ENCODE measurements at regions not wholly inside any gene's neighbourhood (a gene's known extent, or its start where the extent isn't known, plus 50 kb on each side); places are given as distances from the start of the nearest gene placed in this dataset.

DNA sequence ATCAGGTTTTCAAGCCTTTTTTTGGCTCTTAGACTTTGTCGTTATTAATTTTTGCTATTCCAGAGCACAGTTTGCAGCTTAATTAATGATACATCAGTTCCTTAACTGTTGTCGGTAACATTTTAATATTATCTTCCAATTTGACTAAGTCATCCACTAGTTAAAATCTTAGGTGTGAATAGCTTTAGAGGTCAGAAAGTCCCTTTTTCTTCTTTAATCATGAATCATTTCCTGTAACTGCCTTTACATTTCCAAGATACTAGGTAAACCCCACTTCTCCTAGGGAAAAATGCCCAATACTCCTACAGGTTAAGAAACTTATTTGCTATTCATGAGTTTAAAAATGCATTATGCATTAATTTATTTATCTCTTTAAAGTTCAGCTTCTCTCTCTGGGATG lies 260.9 kb upstream of the CFAP20DC start:
- WGBS, result 95% methylated on average over 1 of the region's 2 CpGs
- no peak overlapping the region for H3K27ac ChIP-seq (ENCODE audit: low read depth, low read length)

DNA sequence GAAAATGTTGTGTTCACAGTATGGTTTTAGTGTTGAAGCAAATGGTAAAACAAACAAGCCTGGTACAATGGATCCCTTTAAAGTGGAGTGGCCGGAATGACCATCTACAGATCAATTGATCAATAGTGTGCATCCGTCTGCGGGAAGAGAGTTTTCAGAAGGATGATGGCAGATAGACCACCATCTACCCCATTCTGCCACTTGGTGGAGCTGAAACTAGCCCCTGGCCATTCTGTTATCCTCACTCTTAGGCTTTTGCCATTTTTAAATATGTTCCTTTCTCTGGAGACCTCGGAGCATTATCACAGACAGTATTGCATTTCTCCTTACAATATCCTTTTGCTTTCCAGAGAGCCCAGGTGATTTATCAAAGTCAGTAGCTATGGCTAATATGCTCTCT lies 258.9 kb upstream of the CFAP20DC start:
- H3K9ac ChIP-seq (ENCODE audit: low read depth, low read length), result no peak overlapping the region
- no peak overlapping the region for H3K27ac ChIP-seq (ENCODE audit: low read depth, low read length)
- no peaks in the 10 kb centered on the region for H3K27me3 ChIP-seq (ENCODE audit: insufficient read depth, low read length)
- H3K4me3 ChIP-seq (ENCODE audit: low read length), result no peak overlapping the region
- WGBS, result 82% methylated on average over 4 of the region's 4 CpGs
- no peaks in the 10 kb centered on the region for H3K9me3 ChIP-seq (ENCODE audit: insufficient read depth, low read depth, low read length)
- H3K36me3 ChIP-seq (ENCODE audit: insufficient read depth, low read length), result no peaks in the 10 kb centered on the region
- no peaks in the 10 kb centered on the region for H3K4me1 ChIP-seq (ENCODE audit: insufficient read depth, low read length)

More for the DNA sequence above, 260.9 kb upstream of the CFAP20DC start:
- Histone ChIP-seq H3K9me3 (ENCODE audit: insufficient read depth, low read depth, low read length) (no peaks in the 10 kb centered on the region), H3K27me3 (ENCODE audit: insufficient read depth, low read length) (no peaks in the 10 kb centered on the region), H3K4me1 (ENCODE audit: insufficient read depth, low read length) (no peaks in the 10 kb centered on the region), H3K9ac (ENCODE audit: low read depth, low read length) (no peak overlapping the region), H3K4me3 (ENCODE audit: low read length) (no peak overlapping the region), H3K36me3 (ENCODE audit: insufficient read depth, low read length) (no peaks in the 10 kb centered on the region)

DNA sequence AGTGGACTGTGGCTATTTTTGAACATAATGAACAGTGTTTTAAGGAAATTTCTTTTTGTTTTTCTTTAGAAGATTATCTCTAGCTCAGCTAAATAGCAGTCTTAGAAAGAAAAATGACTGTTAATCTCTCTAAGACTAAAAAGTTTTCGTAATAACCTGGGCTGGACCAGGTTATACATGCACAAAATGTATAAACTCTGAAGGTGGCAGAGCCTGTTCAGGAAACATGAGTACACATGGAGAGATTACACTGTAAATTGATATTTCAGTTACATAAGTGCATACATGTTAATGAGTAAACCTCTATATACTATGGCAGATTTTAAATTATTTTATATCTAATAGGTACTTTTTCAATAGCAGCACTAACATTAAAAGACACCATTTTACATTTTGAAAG lies 258.2 kb upstream of the CFAP20DC start:
- H3K9ac ChIP-seq (ENCODE audit: low read depth, low read length), result no peak overlapping the region
- no peaks in the 10 kb centered on the region for H3K27me3 ChIP-seq (ENCODE audit: insufficient read depth, low read length)
- no peaks in the 10 kb centered on the region for H3K4me1 ChIP-seq (ENCODE audit: insufficient read depth, low read length)
- H3K36me3 ChIP-seq (ENCODE audit: insufficient read depth, low read length), result no peaks in the 10 kb centered on the region
- H3K9me3 ChIP-seq (ENCODE audit: insufficient read depth, low read depth, low read length), result no peaks in the 10 kb centered on the region
- no peak overlapping the region for H3K27ac ChIP-seq (ENCODE audit: low read depth, low read length)
- whole genome bisulfite sequencing, result 100% methylated on average over 1 of the region's 1 CpG
- no peak overlapping the region for H3K4me3 ChIP-seq (ENCODE audit: low read length)

DNA sequence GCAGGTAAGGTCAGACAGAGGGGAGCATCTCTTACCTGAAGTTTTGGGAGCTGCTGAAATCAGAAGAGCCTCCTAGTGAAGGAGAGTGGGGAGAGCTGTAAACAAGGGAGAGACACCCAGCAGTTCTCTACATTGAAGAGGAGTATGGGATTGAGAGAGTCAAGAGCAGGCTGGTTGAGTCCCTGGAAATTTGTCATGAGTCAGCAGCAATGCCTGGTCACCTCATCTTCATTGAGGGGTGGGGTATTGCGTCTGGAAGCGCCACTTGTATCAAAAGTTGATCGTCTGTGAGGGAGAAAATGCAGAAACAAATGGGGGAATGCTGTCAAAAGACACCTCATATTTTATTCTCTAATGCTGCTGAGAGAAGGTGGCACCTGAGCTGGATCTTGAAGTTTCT lies 256.6 kb upstream of the CFAP20DC start:
- Histone ChIP-seq H3K9me3 (ENCODE audit: insufficient read depth, low read depth, low read length) (no peaks in the 10 kb centered on the region), H3K27me3 (ENCODE audit: insufficient read depth, low read length) (no peaks in the 10 kb centered on the region), H3K4me3 (ENCODE audit: low read length) (no peak overlapping the region), H3K27ac (ENCODE audit: low read depth, low read length) (no peak overlapping the region), H3K4me1 (ENCODE audit: insufficient read depth, low read length) (no peaks in the 10 kb centered on the region), H3K36me3 (ENCODE audit: insufficient read depth, low read length) (no peaks in the 10 kb centered on the region), H3K9ac (ENCODE audit: low read depth, low read length) (no peak overlapping the region)
- 83% methylated on average over 3 of the region's 3 CpGs for WGBS

DNA sequence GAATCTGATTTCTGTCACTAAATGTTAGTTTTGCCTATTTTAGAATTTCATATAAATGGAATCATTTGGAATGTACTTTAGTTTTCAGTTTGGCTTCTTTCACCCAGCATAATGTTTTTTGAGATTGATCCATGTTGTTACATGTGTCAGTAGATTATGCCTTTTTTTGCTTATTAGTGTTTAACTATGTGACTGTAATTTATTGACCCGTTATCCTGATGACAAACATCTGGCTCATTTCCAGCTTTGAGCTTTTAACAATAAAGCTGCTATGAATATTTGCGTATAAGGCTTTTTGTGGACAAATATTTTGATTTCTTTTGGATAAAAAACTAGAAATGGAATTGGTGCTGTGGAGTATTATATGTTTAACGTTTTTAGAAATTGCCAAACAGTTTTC lies 254.5 kb upstream of the CFAP20DC start:
- Histone ChIP-seq H3K27ac (ENCODE audit: low read depth, low read length) (no peak overlapping the region), H3K9me3 (ENCODE audit: insufficient read depth, low read depth, low read length) (no peaks in the 10 kb centered on the region), H3K4me1 (ENCODE audit: insufficient read depth, low read length) (no peaks in the 10 kb centered on the region), H3K27me3 (ENCODE audit: insufficient read depth, low read length) (no peaks in the 10 kb centered on the region), H3K36me3 (ENCODE audit: insufficient read depth, low read length) (no peaks in the 10 kb centered on the region), H3K4me3 (ENCODE audit: low read length) (no peak overlapping the region), H3K9ac (ENCODE audit: low read depth, low read length) (no peak overlapping the region)
- 95% methylated on average over 3 of the region's 3 CpGs for WGBS

DNA sequence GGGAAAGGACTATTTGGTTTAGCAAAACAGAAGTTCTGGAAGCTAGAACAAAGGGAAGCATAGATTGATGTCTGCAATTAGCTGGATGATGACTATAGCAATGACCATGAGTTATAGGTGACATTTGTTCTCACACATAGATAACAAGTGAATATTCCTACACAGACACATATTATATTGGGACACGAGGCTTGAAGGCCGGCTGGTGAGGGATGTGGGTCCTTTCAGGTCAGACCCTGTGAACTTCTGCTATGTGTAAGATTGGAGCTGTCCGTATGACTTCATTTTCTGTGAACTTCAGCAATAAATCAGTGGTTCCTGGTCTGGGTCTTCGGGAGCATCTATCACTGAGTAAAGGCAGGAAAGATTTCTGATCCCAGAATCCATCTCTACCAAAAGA lies 253.6 kb upstream of the CFAP20DC start:
- 94% methylated on average over 4 of the region's 4 CpGs for WGBS
- Histone ChIP-seq H3K9me3 (ENCODE audit: insufficient read depth, low read depth, low read length) (no peaks in the 10 kb centered on the region), H3K36me3 (ENCODE audit: insufficient read depth, low read length) (no peaks in the 10 kb centered on the region), H3K9ac (ENCODE audit: low read depth, low read length) (no peak overlapping the region), H3K27me3 (ENCODE audit: insufficient read depth, low read length) (no peaks in the 10 kb centered on the region), H3K4me1 (ENCODE audit: insufficient read depth, low read length) (no peaks in the 10 kb centered on the region), H3K4me3 (ENCODE audit: low read length) (no peak overlapping the region), H3K27ac (ENCODE audit: low read depth, low read length) (no peak overlapping the region)

DNA sequence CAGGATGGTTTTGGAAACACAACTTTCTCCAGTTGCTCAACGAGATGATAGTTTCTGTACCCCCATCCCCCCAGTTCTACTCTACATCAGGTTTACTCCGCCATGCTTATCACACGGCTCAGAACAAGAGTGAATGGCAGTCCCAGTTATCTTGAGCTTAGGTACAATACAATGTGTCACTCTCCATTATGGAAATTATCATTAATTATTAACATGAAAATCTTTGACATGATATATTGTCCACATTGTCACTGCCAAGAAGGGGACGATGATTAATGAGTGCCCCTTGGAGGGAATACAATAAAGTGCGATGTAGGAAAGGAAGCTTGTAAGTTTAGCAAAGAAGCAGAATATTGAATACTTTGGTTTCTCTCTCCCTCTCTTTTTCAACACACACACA lies 252.6 kb upstream of the CFAP20DC start:
- no peak overlapping the region for H3K27ac ChIP-seq (ENCODE audit: low read depth, low read length)
- no peak overlapping the region for H3K9ac ChIP-seq (ENCODE audit: low read depth, low read length)
- 95% methylated on average over 5 of the region's 5 CpGs for WGBS
- no peaks in the 10 kb centered on the region for H3K4me1 ChIP-seq (ENCODE audit: insufficient read depth, low read length)
- H3K9me3 ChIP-seq (ENCODE audit: insufficient read depth, low read depth, low read length), result no peaks in the 10 kb centered on the region
- no peaks in the 10 kb centered on the region for H3K36me3 ChIP-seq (ENCODE audit: insufficient read depth, low read length)
- no peak overlapping the region for H3K4me3 ChIP-seq (ENCODE audit: low read length)
- H3K27me3 ChIP-seq (ENCODE audit: insufficient read depth, low read length), result no peaks in the 10 kb centered on the region

DNA sequence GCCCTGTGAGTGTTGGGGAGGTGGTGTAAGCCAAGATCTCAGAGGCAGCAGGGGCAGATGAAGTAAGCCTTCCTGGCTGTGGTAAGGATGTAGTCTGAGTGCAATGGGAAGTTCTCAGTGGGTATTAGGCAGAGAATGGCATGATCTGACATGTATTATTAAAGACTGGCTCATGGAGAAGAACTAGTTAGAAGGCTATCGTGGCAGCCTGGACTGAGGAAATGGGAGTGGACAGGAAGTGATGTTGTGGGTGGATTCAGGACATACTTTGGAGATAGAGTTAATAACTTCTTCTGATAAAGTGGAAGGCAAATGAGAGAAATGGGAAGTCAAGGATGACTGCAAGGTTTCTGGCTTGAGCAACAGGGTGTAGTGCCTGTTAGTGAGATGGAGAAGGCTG lies 250.9 kb upstream of the CFAP20DC start:
- Histone ChIP-seq H3K36me3 (ENCODE audit: insufficient read depth, low read length) (no peaks in the 10 kb centered on the region), H3K9ac (ENCODE audit: low read depth, low read length) (no peak overlapping the region), H3K4me3 (ENCODE audit: low read length) (no peak overlapping the region), H3K27ac (ENCODE audit: low read depth, low read length) (no peak overlapping the region), H3K4me1 (ENCODE audit: insufficient read depth, low read length) (no peaks in the 10 kb centered on the region), H3K27me3 (ENCODE audit: insufficient read depth, low read length) (no peaks in the 10 kb centered on the region), H3K9me3 (ENCODE audit: insufficient read depth, low read depth, low read length) (no peaks in the 10 kb centered on the region)
- 88% methylated on average over 1 of the region's 1 CpG for WGBS

DNA sequence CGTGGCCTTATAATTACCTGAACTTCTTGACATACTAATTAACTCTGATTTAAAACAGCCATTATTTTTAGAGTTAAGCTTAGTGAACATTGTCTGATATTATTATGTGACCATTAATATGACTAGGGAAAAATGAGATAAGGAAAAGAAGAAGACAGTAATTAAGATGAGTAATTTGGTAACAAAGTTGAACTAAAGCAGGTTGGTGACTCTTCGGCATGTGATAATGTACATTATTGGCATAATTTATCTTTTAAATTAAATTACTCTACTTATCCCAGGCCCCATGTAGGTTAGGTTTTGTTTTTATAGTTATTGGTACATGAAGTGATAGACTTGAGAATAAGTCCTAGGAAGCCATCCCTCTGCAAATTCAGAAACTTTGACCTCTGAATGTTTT lies 249.7 kb upstream of the CFAP20DC start:
- WGBS, result no CpG with 5 or more reads among the region's 2 CpGs
- H3K9ac ChIP-seq (ENCODE audit: low read depth, low read length), result no peak overlapping the region

DNA sequence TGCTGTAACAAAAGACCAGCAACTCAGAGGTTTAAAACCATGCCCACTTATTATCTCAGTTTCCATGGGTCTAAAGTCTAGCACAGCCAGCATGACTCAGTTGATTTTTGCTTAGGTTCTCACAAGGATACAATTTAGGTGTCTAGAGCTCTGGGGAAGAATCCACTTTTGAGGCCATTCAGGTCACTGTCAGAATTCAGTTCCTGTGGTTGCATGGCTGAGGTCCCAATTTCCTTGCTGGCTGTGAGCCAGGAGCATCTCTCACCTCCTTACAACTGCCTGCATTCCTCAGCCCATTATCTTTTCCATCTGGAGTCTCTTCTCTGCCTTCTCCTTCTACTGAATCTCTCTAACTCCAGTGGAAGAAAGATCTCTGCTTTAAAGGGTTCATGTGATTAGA lies 240.5 kb upstream of the CFAP20DC start:
- Histone ChIP-seq H3K4me3 (ENCODE audit: low read length) (no peak overlapping the region), H3K4me1 (ENCODE audit: insufficient read depth, low read length) (no peaks in the 10 kb centered on the region), H3K27me3 (ENCODE audit: insufficient read depth, low read length) (no peaks in the 10 kb centered on the region), H3K9ac (ENCODE audit: low read depth, low read length) (no peak overlapping the region), H3K36me3 (ENCODE audit: insufficient read depth, low read length) (no peaks in the 10 kb centered on the region), H3K9me3 (ENCODE audit: insufficient read depth, low read depth, low read length) (peaks cover 26% of the 10 kb centered on the region), H3K27ac (ENCODE audit: low read depth, low read length) (no peak overlapping the region)

More for the DNA sequence above, 249.7 kb upstream of the CFAP20DC start:
- Histone ChIP-seq H3K27ac (ENCODE audit: low read depth, low read length) (no peak overlapping the region), H3K4me3 (ENCODE audit: low read length) (no peak overlapping the region), H3K36me3 (ENCODE audit: insufficient read depth, low read length) (no peaks in the 10 kb centered on the region), H3K4me1 (ENCODE audit: insufficient read depth, low read length) (no peaks in the 10 kb centered on the region), H3K27me3 (ENCODE audit: insufficient read depth, low read length) (no peaks in the 10 kb centered on the region), H3K9me3 (ENCODE audit: insufficient read depth, low read depth, low read length) (peaks cover 5% of the 10 kb centered on the region)

DNA sequence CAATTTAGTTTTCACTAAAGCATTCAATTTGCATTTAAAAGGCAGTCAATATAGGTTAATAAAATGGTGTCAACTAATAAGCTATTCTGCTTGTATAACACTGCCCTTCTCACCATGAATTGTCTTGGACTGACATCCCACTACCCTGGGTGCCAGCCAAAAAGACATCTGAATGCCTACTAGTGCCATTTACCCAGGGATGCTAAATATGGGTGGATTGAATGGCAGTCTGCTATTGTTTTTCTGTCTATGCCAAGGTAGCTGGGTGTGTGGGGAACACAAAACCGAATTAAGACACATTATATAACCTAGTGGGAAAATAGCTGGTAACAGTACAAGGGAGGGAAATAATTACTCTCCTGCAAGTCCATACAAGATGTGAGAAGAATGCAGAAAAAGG lies 240.0 kb upstream of the CFAP20DC start:
- Histone ChIP-seq H3K27ac (ENCODE audit: low read depth, low read length) (no peak overlapping the region), H3K4me3 (ENCODE audit: low read length) (no peak overlapping the region), H3K27me3 (ENCODE audit: insufficient read depth, low read length) (no peaks in the 10 kb centered on the region), H3K4me1 (ENCODE audit: insufficient read depth, low read length) (no peaks in the 10 kb centered on the region), H3K9me3 (ENCODE audit: insufficient read depth, low read depth, low read length) (peaks cover 24% of the 10 kb centered on the region), H3K9ac (ENCODE audit: low read depth, low read length) (no peak overlapping the region), H3K36me3 (ENCODE audit: insufficient read depth, low read length) (no peaks in the 10 kb centered on the region)
- WGBS, result no CpG with 5 or more reads among the region's 1 CpG

DNA sequence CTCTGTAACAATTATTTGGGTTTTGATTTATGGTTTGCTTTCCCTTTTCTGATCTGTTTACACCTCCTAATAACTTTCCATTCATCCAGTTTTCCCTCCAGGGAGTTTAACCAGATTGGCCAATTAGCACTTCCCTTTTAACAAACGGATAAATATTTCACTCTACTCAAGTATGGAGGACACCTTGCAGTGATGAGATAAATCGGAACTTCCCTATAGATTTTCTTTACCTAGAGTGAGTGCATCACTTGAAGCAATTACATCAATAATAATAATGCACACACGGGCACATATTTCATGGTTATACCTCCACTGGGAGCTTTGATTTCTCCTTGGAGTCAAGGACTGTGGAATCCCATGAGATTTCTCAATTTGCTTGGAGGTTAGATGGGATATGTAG lies 239.1 kb upstream of the CFAP20DC start:
- no peaks in the 10 kb centered on the region for H3K27me3 ChIP-seq (ENCODE audit: insufficient read depth, low read length)
- WGBS, result 60% methylated on average over 3 of the region's 3 CpGs
- no peaks in the 10 kb centered on the region for H3K4me1 ChIP-seq (ENCODE audit: insufficient read depth, low read length)
- H3K27ac ChIP-seq (ENCODE audit: low read depth, low read length), result no peak overlapping the region
- H3K4me3 ChIP-seq (ENCODE audit: low read length), result no peak overlapping the region
- H3K36me3 ChIP-seq (ENCODE audit: insufficient read depth, low read length), result no peaks in the 10 kb centered on the region
- no peak overlapping the region for H3K9ac ChIP-seq (ENCODE audit: low read depth, low read length)
- peaks cover 17% of the 10 kb centered on the region for H3K9me3 ChIP-seq (ENCODE audit: insufficient read depth, low read depth, low read length)

Data from HUES64 (cell line).